Skin of body (tissue), 1 donor: ENCODE measurements at regions not wholly inside any gene's neighbourhood (a gene's known extent, or its start where the extent isn't known, plus 50 kb on each side); places are given as distances from the start of the nearest gene placed in this dataset.
A peak's percentile ranks its signal among the peaks of the same experiment; 100 is the strongest.
"Not testable (repeated sequence)": the region's sequence is repeated elsewhere in the genome, so short reads cannot be mapped to it uniquely, and the experiment has no call there.

Experiments
- DNase-seq: peaks from one replicate; lab custom pipeline; 2025; lab: John Stamatoyannopoulos, UW

- no peak for DNase-seq
Observed at GRCh38 chr2:95685513-95685912, 93.7 kb downstream of the TRIM43 start.

GRCh38 chr2:95686056-95686825, 94.4 kb downstream of the TRIM43 start:
- DNase-seq: peak; percentile 34

GRCh38 chr2:95687852-95688251, 96.1 kb downstream of the TRIM43 start:
- not testable (repeated sequence) for DNase-seq

- not testable (repeated sequence) for DNase-seq
Observed at GRCh38 chr2:95691210-95691609, 99.4 kb downstream of the TRIM43 start.

- DNase-seq: not testable (repeated sequence)
Observed at GRCh38 chr2:95693071-95693846, 101.5 kb downstream of the TRIM43 start.

GRCh38 chr2:95695613-95696012, 103.8 kb downstream of the TRIM43 start:
- DNase-seq: no peak

- no peak for DNase-seq
Observed at GRCh38 chr2:95698146-95698545, 106.3 kb downstream of the TRIM43 start.

GRCh38 chr2:95699201-95700184, 107.7 kb downstream of the TRIM43 start:
- not testable (repeated sequence) for DNase-seq

GRCh38 chr2:95700519-95700918, 108.7 kb downstream of the TRIM43 start:
- DNase-seq: no peak

GRCh38 chr2:95702471-95702870, 110.7 kb downstream of the TRIM43 start:
- DNase-seq: no peak

- not testable (repeated sequence) for DNase-seq
Observed at GRCh38 chr2:95707161-95707560, 115.4 kb downstream of the TRIM43 start.

- no peak for DNase-seq
Observed at GRCh38 chr2:95707837-95708236, 116.0 kb downstream of the TRIM43 start.

- DNase-seq: no peak
Observed at GRCh38 chr2:95709831-95710230, 118.0 kb downstream of the TRIM43 start.

GRCh38 chr2:95713470-95714177, 121.8 kb downstream of the TRIM43 start:
- not testable (repeated sequence) for DNase-seq

GRCh38 chr2:95714398-95714797, 122.6 kb downstream of the TRIM43 start:
- not testable (repeated sequence) for DNase-seq

- no peak for DNase-seq
Observed at GRCh38 chr2:95719473-95720060, 127.8 kb downstream of the TRIM43 start.

- DNase-seq: no peak
Observed at GRCh38 chr2:95721726-95722125, 129.9 kb downstream of the TRIM43 start.

- DNase-seq: no peak
Observed at GRCh38 chr2:95722131-95722697, 130.4 kb downstream of the TRIM43 start.

GRCh38 chr2:95723627-95724210, 131.9 kb downstream of the TRIM43 start:
- not testable (repeated sequence) for DNase-seq

GRCh38 chr2:95725191-95725590, 133.4 kb downstream of the TRIM43 start:
- DNase-seq: not testable (repeated sequence)
